ENCODE measurements at regions not wholly inside any gene's neighbourhood (a gene's known extent, or its start where the extent isn't known, plus 50 kb on each side); places are given as distances from the start of the nearest gene placed in this dataset.

DNA sequence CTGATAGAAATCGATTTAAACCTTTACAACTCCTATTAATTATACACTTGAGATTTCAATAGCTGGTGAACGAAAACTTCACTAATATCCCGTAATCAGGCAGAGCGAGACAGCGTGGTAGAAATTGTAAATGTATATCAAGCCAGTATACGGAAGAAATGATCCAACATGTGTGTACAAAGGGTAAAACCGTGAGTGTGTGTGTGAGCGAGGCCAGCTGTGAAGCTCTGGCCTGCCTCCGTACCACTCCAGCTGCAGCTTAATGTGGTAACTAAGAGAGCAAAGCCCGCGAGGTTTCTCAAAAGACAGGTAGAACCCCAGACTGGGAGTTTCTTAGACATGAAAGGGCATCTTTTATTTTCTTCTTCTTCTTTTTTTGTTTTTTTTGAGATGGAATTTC lies 52.3 kb upstream of the ZNF516 start:
- peak overlapping the region; percentile 68; the same call in 1 of the 2 replicates for H3K4me3 ChIP-seq
- no peak for DNase-seq (ENCODE audit: low read depth, low spot score)
- H3K9me3 ChIP-seq (ENCODE audit: low read depth, low read length): no peaks in the 10 kb centered on the region
- no peak overlapping the region for H3K9ac ChIP-seq (ENCODE audit: insufficient read length)
- peak overlapping the region; percentile 93 for H3K27ac ChIP-seq
- TF ChIP-seq EZH2 (IDR thresholded peaks at IDR 0.05): no peak
- no peaks in the 10 kb centered on the region for H3K36me3 ChIP-seq (ENCODE audit: insufficient read depth, low read length)

DNA sequence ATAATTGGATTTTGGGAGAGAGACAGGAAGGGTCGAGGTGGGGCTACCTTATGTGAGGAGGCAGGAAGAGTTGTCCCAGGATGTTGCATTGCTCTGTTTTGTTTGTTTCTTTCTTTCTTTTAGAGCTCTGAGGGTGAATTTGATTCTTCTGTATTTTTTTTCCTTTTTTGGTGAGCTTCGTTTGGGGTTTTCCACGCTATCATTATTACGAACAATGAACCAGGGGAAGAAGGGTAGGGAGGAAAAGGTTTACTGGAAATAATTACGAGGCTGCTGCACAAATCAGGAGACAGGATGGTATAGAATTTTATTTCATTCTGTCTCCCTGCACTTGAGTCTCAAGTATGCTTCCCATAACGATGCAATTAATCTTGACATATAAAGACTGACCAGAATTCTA lies 51.4 kb upstream of the ZNF516 start:
- Histone ChIP-seq H3K27ac (peak overlapping the region; percentile 93), H3K36me3 (ENCODE audit: insufficient read depth, low read length) (no peaks in the 10 kb centered on the region), H3K9ac (ENCODE audit: insufficient read length) (no peak overlapping the region), H3K4me3 (peak overlapping the region; percentile 68), H3K9me3 (ENCODE audit: low read depth, low read length) (no peaks in the 10 kb centered on the region)
- DNase-seq (ENCODE audit: low read depth, low spot score): no peak
- TF ChIP-seq FOXP2 (optimal IDR thresholded peaks at IDR 0.05; ENCODE audit: control extremely low read depth, extremely low read length, insufficient read depth) (no peak), POLR2AphosphoS5 (IDR thresholded peaks at IDR 0.05; ENCODE audit: borderline replicate concordance, low read depth, low read length) (no peak), EZH2 (IDR thresholded peaks at IDR 0.05) (no peak)

DNA sequence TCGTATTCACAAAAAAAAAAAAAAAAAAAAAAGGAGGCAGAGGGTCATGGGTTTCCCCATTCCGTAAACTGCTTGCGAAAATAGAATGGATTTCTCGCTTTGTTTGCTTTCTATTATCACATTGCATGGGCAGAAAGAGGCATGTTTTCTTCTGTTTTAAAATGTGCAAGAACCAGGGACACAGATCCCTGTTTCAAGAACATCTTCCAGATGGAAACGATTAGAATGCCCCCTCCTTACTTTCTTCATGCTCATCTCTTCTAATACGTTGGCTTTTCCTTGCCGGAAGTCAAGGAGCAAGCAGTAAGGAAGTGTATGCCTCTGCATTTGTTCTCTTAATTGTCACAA lies 51.0 kb upstream of the ZNF516 start:
- peak overlapping the region; percentile 68 for H3K4me3 ChIP-seq
- DNase-seq (ENCODE audit: low read depth, low spot score): peak; percentile 81
- peak overlapping the region; percentile 93 for H3K27ac ChIP-seq
- H3K36me3 ChIP-seq (ENCODE audit: insufficient read depth, low read length): no peaks in the 10 kb centered on the region
- TF ChIP-seq POLR2AphosphoS5 (IDR thresholded peaks at IDR 0.05; ENCODE audit: borderline replicate concordance, low read depth, low read length) (peak; percentile 53; the same call in 1 of the 2 replicates), FOXP2 (optimal IDR thresholded peaks at IDR 0.05; ENCODE audit: control extremely low read depth, extremely low read length, insufficient read depth) (no peak), EZH2 (IDR thresholded peaks at IDR 0.05) (no peak)
- H3K9ac ChIP-seq (ENCODE audit: insufficient read length): no peak overlapping the region
- no peaks in the 10 kb centered on the region for H3K9me3 ChIP-seq (ENCODE audit: low read depth, low read length)

DNA sequence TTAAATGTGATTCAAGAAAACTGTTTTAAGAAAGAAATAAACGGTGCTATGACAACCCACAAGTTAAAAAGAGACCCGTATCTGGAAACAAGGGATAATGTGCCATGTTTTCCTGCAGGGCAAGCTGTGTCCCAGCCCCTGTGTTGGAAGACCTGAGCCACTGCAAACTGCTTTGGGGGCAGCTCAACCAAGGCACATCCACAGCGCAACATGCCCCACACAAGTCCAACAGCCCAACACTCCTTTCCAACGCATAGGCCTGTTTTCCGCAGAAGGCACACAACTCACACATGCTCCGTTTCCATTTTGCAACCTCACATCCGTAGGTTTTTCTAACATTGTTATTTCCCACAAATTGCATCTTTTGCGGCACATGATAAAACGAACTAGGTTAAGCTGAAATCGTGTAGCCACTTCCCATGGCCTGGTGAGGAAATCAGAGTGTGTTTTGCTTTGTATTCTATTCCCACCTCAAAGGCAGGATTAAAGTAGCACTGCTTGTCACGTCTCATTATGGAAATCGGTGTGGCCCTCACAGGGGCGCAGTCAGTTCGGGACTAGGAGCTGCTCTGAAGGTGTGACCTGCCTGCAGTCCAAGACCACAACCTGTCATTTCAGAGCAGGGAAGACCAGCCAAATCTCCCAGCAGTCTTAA lies 50.5 kb upstream of the ZNF516 start:
- Histone ChIP-seq H3K9me3 (ENCODE audit: low read depth, low read length) (no peaks in the 10 kb centered on the region), H3K27ac (peak overlapping the region; percentile 93), H3K36me3 (ENCODE audit: insufficient read depth, low read length) (no peaks in the 10 kb centered on the region), H3K4me3 (peak overlapping the region; percentile 68), H3K9ac (ENCODE audit: insufficient read length) (no peak overlapping the region)
- TF ChIP-seq POLR2AphosphoS5 (IDR thresholded peaks at IDR 0.05; ENCODE audit: borderline replicate concordance, low read depth, low read length) (no peak), EZH2 (IDR thresholded peaks at IDR 0.05) (no peak), FOXP2 (optimal IDR thresholded peaks at IDR 0.05; ENCODE audit: control extremely low read depth, extremely low read length, insufficient read depth) (no peak)
- no peak for DNase-seq (ENCODE audit: low read depth, low spot score)

DNA sequence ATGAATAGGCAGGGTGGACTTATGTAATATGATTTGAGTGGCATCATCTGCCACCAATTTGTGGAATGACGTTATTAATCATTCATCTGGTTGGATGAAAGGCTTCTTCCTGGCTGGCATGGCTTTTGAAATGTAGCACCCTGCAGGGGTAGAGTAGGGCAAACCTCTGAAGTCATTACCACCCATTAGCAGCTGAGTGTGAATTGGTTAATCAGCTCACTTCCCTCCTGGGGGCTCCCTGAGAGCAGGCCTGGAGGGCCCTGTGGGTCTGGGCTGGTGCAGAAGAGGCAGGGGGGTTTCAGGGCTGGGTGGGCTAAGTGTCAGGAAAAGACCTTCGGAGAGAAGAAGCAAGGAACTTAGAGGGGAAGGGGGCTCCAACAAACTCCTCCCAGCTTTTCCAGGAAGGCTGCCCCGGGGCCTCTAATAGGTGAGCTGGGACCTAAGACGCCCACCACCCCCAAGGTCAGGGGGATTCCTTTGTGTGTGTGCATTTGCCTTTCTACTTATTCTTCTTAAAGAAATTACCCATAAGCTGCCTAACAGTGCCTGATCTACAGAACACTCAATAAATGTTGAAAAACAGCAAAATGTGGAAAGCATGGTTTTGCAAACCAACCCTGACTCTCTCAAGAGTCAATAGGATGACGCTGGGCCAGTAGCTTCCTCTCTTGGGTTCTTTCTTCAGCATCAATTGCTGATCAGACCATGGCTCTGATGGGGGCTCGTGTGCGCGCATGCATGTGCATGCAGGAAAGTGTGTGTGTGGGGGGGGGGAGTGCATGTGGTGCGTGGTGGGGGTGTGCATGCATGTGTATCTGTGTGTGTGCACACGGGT lies 49.7 kb upstream of the ZNF516 start:
- TF ChIP-seq FOXP2 (optimal IDR thresholded peaks at IDR 0.05; ENCODE audit: control extremely low read depth, extremely low read length, insufficient read depth) (no peak), EZH2 (IDR thresholded peaks at IDR 0.05) (no peak), POLR2AphosphoS5 (IDR thresholded peaks at IDR 0.05; ENCODE audit: borderline replicate concordance, low read depth, low read length) (no peak)
- Histone ChIP-seq H3K27ac (peak overlapping the region; percentile 46; the same call in 1 of the 2 replicates), H3K36me3 (ENCODE audit: insufficient read depth, low read length) (no peaks in the 10 kb centered on the region), H3K9ac (ENCODE audit: insufficient read length) (no peak overlapping the region), H3K9me3 (ENCODE audit: low read depth, low read length) (no peaks in the 10 kb centered on the region), H3K4me3 (no peak overlapping the region)
- DNase-seq (ENCODE audit: low read depth, low spot score): no peak

Measured in SK-N-MC (cell line).